Epithelial cell of proximal tubule (primary cell): ENCODE measurements at regions not wholly inside any gene's neighbourhood (a gene's known extent, or its start where the extent isn't known, plus 50 kb on each side); places are given as distances from the start of the nearest gene placed in this dataset.

Experiments
- DNase-seq: peaks from one replicate; pipeline ENCODE4 v3.0.0-alpha.2; 2011; ENCODE audit warnings: low read depth
- H3K4me3 ChIP-seq: 2 replicates; pipeline ENCODE4 v1.5.1; 2011; ENCODE audit warnings: low read depth, mild to moderate bottlenecking, low read length
- CTCF ChIP-seq: conservative IDR thresholded peaks from 2 replicates; pipeline ENCODE4 v1.5.1; 2012; ENCODE audit warnings: low read depth, mild to moderate bottlenecking, low read length

- no peak for DNase-seq
- TF ChIP-seq CTCF: no peak
- H3K4me3 ChIP-seq: no peak overlapping the region
These were observed 140.7 kb upstream of the SPRY4 start for GRCh38 chr5:142465476-142465875.

GRCh38 chr5:142463904-142464303 lies 139.1 kb upstream of the SPRY4 start:
- no peak for TF ChIP-seq CTCF
- DNase-seq: no peak
- H3K4me3 ChIP-seq: no peak overlapping the region

- no peak overlapping the region for H3K4me3 ChIP-seq
- TF ChIP-seq CTCF: no peak
- no peak for DNase-seq
These were observed 136.3 kb upstream of the SPRY4 start for GRCh38 chr5:142461028-142461590.

DNA sequence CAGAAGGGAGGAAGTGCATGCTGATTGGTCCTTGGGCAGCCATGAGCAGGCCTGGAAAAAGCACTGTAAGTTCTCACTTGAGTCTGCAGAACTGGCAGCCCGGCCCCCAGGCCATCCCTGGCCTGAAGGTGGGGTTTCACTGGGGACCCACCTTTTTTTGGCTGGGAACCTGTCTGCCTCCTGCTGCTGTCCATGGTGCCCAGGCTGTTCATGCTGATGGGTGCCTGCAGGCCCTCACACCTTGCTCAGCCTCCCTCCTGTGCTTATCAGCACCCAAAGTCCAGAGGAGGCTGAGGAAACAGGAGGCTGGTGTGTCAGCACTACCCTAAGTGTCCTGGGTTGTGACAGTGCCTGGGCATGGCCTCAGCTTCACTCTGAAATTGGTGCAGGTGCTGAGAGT lies 134.4 kb upstream of the SPRY4 start:
- no peak overlapping the region for H3K4me3 ChIP-seq
- TF ChIP-seq CTCF: no peak
- no peak for DNase-seq

DNA sequence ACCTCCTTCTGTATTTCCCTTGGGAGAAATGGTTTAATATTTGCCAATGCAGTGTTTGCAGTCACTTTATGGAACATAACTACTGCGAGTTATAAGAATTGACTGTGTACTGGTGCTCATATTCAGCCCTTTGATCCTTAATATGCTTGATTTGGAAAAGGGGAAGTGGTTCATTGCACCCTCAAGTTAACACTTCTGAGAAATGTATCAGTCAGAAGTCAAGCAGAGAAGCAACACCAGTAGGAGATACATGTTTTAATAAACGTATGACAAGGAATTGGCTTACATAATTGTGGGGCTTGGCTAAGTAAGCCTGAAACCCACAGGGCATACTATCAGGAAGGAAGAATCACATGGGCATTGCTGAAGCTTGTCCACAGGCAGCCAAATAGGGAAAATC lies 131.0 kb upstream of the SPRY4 start:
- no peak for TF ChIP-seq CTCF
- no peak overlapping the region for H3K4me3 ChIP-seq
- no peak for DNase-seq

DNA sequence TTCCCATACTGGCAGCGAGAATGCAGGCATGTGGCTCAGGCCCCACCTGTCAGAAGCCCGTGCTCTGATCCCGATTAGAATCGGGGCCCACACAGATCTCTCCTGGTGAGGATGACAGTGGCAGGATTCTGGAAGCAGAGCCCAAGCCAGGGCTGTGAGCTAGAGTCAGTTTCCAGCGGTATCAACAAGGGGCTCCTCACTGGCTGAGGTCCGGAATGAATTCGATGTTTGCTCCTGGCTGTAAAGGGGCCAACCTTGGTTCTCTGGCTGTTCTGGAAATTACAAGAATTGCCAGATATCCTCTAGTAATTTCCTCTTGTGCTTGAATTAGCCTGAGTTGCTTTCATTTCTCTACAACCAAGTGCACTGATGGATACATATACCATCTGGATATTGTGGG lies 129.1 kb upstream of the SPRY4 start:
- no peak for TF ChIP-seq CTCF
- no peak for DNase-seq
- no peak overlapping the region for H3K4me3 ChIP-seq

- DNase-seq: no peak
- H3K4me3 ChIP-seq: no peak overlapping the region
- no peak for TF ChIP-seq CTCF
These were observed 125.6 kb upstream of the SPRY4 start for GRCh38 chr5:142450419-142450818.
